ENCODE measurements at regions not wholly inside any gene's neighbourhood (a gene's known extent, or its start where the extent isn't known, plus 50 kb on each side); places are given as distances from the start of the nearest gene placed in this dataset.

DNA sequence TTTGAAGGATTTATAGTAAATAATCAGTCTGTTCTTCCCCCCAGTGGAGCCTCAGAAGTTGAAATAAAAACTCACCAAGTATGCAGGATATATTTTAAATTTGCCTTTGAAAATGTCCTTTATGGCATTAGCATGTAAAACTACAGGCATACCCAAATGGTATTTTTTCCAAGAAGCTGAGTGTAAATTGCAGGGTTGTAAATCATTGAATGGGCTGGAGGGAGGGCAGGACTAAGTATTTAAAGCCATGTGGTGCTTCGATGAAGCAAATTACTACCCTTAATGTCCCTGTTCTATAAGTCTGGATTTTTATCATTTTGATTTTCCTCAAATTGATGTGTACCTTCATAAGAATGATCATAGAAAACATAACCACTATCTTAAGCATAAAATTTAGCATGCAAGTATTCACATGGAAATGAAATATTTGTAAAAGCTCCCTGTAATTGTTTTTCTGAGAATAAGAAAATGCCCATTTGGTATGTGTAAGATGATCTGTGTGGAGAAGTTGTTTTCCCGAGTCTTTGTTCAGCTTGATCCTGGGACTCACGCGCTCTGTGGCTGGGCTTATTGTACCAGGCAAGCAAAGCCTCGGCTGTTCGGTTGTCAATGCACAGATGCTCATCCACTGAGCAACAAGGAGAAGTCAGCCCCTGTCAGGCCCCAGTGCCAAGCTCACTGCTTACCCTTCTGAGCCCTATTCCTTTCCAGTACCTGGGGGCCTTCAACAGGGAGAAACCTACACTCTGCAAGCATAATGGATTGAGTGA lies 66.7 kb downstream of the CD164 start:
- TF ChIP-seq EP300 (IDR thresholded peaks at IDR 0.05), result no peak
- TF ChIP-seq, protein P1, sequence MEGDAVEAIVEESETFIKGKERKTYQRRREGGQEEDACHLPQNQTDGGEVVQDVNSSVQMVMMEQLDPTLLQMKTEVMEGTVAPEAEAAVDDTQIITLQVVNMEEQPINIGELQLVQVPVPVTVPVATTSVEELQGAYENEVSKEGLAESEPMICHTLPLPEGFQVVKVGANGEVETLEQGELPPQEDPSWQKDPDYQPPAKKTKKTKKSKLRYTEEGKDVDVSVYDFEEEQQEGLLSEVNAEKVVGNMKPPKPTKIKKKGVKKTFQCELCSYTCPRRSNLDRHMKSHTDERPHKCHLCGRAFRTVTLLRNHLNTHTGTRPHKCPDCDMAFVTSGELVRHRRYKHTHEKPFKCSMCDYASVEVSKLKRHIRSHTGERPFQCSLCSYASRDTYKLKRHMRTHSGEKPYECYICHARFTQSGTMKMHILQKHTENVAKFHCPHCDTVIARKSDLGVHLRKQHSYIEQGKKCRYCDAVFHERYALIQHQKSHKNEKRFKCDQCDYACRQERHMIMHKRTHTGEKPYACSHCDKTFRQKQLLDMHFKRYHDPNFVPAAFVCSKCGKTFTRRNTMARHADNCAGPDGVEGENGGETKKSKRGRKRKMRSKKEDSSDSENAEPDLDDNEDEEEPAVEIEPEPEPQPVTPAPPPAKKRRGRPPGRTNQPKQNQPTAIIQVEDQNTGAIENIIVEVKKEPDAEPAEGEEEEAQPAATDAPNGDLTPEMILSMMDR (IDR thresholded peaks at IDR 0.05), result no peak
- no peak for TF ChIP-seq POLR2A (IDR thresholded peaks at IDR 0.05)
- no peak for TF ChIP-seq POLR2AphosphoS5 (IDR thresholded peaks at IDR 0.05)
- no peak overlapping the region for H3K4me3 ChIP-seq
- H3K4me1 ChIP-seq, result no peaks in the 10 kb centered on the region
- H3K27ac ChIP-seq, result no peak overlapping the region
- DNase-seq, result no peak
- H3K27me3 ChIP-seq, result no peaks in the 10 kb centered on the region
- no peaks in the 10 kb centered on the region for H3K36me3 ChIP-seq
- 78 to 91% methylated on average over 6 of the region's 6 CpGs for WGBS, 2 donors
- ATAC-seq (ENCODE audit: low FRiP score in 2 of 2), result no peak
- no peaks in the 10 kb centered on the region for H3K9me3 ChIP-seq

DNA sequence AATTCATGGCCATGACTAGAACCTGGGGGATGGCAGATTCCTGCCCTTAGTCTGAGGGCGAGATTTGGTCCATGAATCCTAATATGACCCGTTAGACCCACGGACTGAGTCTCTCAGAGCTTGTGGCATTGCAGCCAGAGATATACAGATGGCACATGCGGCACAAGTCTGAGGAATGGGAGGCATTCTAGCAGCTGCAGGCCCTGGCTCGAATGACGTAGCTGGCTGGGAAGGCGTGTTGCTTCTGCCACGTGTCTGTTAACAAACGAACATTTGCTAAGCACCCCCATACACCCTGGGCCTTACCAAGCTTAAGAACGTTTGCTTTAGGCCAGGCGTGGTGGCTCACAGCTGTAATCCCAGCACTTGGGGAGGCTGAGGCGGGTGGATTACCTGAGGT lies 68.0 kb downstream of the CD164 start:
- DNase-seq (no peak), ATAC-seq (ENCODE audit: low FRiP score in 2 of 2) (no peak)
- H3K4me3 ChIP-seq, result no peak overlapping the region
- TF ChIP-seq, protein P1 (IDR thresholded peaks at IDR 0.05), result no peak
- no peak for TF ChIP-seq POLR2AphosphoS5 (IDR thresholded peaks at IDR 0.05)
- no peak for TF ChIP-seq EP300 (IDR thresholded peaks at IDR 0.05)
- no peak for TF ChIP-seq POLR2A (IDR thresholded peaks at IDR 0.05)
- no peaks in the 10 kb centered on the region for H3K36me3 ChIP-seq
- WGBS, 2 donors, result 80 to 95% methylated on average over 7 to 12 of the region's 12 CpGs
- no peaks in the 10 kb centered on the region for H3K27me3 ChIP-seq
- no peaks in the 10 kb centered on the region for H3K4me1 ChIP-seq
- H3K9me3 ChIP-seq, result no peaks in the 10 kb centered on the region
- H3K27ac ChIP-seq, result no peak overlapping the region

DNA sequence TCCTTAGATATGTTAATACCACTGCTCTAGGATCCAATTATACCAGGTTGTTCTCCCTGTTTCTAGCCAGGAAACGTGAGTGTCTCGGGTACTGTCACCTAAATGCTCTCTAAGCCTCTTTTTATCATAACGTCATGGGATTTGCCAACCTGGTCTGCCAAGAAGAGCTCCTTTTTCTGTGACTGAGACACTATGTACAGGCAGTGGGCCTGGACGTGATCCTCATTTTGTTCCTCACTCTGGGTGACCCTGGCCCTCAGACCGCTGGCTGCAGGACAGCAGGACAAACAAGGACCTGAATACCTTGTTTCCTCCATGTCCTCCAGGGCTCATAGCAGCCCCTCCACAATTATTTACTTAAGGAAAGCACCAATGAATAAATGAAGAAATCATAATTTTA lies 69.1 kb downstream of the CD164 start:
- WGBS, 2 donors, result 91 to 96% methylated on average over 5 of the region's 5 CpGs

DNA sequence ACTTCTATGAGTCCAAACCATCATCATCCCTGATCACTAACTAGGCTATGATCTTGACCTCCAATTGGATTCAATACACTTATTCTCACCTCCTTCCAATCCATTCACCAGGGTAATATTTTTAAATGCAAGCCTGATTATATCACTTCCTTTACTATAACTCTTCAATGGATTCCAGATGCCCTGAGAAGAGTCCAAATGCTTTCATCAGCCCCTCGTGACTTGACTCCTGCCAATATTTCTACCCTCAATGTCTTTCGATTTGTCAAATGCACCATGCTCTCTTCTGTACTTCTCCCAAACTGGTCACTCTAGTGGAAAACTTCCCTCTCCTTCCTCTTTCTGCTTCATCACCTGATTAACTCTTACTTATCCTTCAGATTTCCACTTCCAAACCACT lies 70.8 kb downstream of the CD164 start:
- Histone ChIP-seq H3K9me3 (no peaks in the 10 kb centered on the region), H3K36me3 (no peaks in the 10 kb centered on the region), H3K27ac (no peak overlapping the region), H3K27me3 (no peaks in the 10 kb centered on the region), H3K4me3 (no peak overlapping the region), H3K4me1 (no peaks in the 10 kb centered on the region)
- TF ChIP-seq EP300 (IDR thresholded peaks at IDR 0.05), result no peak
- peak in 1 of 2 donors; percentile 32 for ATAC-seq (ENCODE audit: low FRiP score in 2 of 2)
- DNase-seq, result no peak
- 78 to 91% methylated on average over 2 of the region's 2 CpGs for WGBS, 2 donors

More for the DNA sequence above, 69.1 kb downstream of the CD164 start:
- Histone ChIP-seq H3K4me1 (no peaks in the 10 kb centered on the region), H3K9me3 (no peaks in the 10 kb centered on the region), H3K27me3 (no peaks in the 10 kb centered on the region), H3K36me3 (no peaks in the 10 kb centered on the region), H3K4me3 (no peak overlapping the region), H3K27ac (no peak overlapping the region)
- DNase-seq (no peak), ATAC-seq (ENCODE audit: low FRiP score in 2 of 2) (no peak)
- TF ChIP-seq POLR2A (IDR thresholded peaks at IDR 0.05), result no peak
- TF ChIP-seq, protein P1 (IDR thresholded peaks at IDR 0.05), result no peak
- TF ChIP-seq POLR2AphosphoS5 (IDR thresholded peaks at IDR 0.05), result no peak
- TF ChIP-seq EP300 (IDR thresholded peaks at IDR 0.05), result no peak

DNA sequence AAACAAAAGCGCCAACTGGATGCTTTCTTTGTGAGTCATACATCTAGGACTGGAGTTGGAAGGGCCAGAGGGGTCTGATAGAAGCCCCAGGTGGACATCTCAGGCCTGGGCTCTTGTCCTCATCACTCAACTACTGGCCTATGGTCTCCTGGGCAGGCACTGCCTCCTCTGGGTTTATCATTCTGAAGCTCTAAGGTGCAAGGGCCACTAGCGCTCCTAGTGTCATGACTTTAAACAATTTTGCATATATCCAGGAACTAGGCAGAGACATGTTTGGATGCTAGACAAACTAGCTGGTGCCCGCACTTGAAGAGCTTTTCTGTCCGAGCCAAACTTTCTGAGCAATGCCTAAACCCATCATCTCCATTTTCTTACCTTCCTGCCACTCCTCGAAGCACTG lies 72.3 kb downstream of the CD164 start:
- WGBS, 2 donors, result 86 to 97% methylated on average over 4 to 5 of the region's 5 CpGs
- no peak for ATAC-seq (ENCODE audit: low FRiP score in 2 of 2)
- H3K36me3 ChIP-seq, result no peaks in the 10 kb centered on the region
- no peaks in the 10 kb centered on the region for H3K4me1 ChIP-seq
- H3K27me3 ChIP-seq, result no peaks in the 10 kb centered on the region
- no peaks in the 10 kb centered on the region for H3K9me3 ChIP-seq
- no peak overlapping the region for H3K4me3 ChIP-seq
- no peak for DNase-seq
- no peak overlapping the region for H3K27ac ChIP-seq
- no peak for TF ChIP-seq POLR2AphosphoS5 (IDR thresholded peaks at IDR 0.05)
- no peak for TF ChIP-seq EP300 (IDR thresholded peaks at IDR 0.05)
- TF ChIP-seq POLR2A (IDR thresholded peaks at IDR 0.05), result no peak
- TF ChIP-seq, protein P1 (IDR thresholded peaks at IDR 0.05), result no peak
